ENCODE measurements at regions not wholly inside any gene's neighbourhood (a gene's known extent, or its start where the extent isn't known, plus 50 kb on each side); places are given as distances from the start of the nearest gene placed in this dataset.

DNA sequence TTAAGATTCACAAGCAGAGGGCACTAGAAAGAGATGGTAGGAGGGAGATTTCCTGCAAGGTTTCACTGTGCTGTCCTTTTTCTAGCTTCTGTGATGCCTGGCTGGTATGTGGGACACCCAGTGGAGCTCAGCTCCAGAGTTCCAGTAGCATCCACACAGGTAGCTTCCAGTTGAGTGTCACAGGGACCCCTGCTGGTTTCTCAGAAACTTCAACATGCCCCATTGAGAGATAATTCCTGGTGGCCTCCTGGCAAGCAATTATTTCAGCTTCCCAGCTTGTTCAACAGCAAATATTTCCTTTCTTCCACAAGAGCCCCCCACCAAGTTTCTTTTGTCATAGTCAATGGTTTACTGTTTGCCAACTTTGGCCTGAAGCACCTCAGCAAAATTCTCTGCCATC, 858.7 kb downstream of the REEP3 start:
- TF ChIP-seq, protein P1, sequence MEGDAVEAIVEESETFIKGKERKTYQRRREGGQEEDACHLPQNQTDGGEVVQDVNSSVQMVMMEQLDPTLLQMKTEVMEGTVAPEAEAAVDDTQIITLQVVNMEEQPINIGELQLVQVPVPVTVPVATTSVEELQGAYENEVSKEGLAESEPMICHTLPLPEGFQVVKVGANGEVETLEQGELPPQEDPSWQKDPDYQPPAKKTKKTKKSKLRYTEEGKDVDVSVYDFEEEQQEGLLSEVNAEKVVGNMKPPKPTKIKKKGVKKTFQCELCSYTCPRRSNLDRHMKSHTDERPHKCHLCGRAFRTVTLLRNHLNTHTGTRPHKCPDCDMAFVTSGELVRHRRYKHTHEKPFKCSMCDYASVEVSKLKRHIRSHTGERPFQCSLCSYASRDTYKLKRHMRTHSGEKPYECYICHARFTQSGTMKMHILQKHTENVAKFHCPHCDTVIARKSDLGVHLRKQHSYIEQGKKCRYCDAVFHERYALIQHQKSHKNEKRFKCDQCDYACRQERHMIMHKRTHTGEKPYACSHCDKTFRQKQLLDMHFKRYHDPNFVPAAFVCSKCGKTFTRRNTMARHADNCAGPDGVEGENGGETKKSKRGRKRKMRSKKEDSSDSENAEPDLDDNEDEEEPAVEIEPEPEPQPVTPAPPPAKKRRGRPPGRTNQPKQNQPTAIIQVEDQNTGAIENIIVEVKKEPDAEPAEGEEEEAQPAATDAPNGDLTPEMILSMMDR (IDR thresholded peaks at IDR 0.05; ENCODE audit: low read length): no peak; the same call in 1 of the 2 replicates
- no peak for TF ChIP-seq EZH2 (IDR thresholded peaks at IDR 0.05; ENCODE audit: borderline replicate concordance, low read length)
